K562 (cell line): ENCODE measurements at regions not wholly inside any gene's neighbourhood (a gene's known extent, or its start where the extent isn't known, plus 50 kb on each side); places are given as distances from the start of the nearest gene placed in this dataset.

Experiments
- ATAC-seq: fragments of 200-7000 bp; cut with Tn5 transposase; 3 replicates; pipeline ENCODE4 v1.9.1; 2020; ENCODE audit warnings: moderate library complexity
- BruUV-seq: library from RNA; stranded (reverse); fragments of 400-500 nt; replicated peaks from 2 replicates; lab custom pipeline; 2021; lab: Mats Ljungman, UMichigan
- CTCF ChIA-PET: fragments of 300-600 bp; formaldehyde crosslinking; extraction: SDS; loops from one replicate; lab custom pipeline; 2021; ENCODE audit warnings: low intra/inter-chr PET ratio; lab: Yijun Ruan, JAX
- POLR2A ChIA-PET: fragments of 300-600, 350-650 bp; sonication (Branson Sonifier 250); formaldehyde crosslinking; extraction: SDS; loops from one replicate; lab custom pipeline; 2021; ENCODE audit warnings: antibody characterized with exemption, inconsistent platforms; lab: Yijun Ruan, JAX
- DNase-seq, 4 experiments: peaks; one replicate each; pipeline versions ENCODE4 v3.0.0 to v3.0.0-alpha.2; 2011 to 2018; ENCODE audit warnings: low spot score in 3 of 4, mixed read lengths in 3 of 4; ENCODE audit errors: extremely low read depth in 1 of 4
- FAIRE-seq: peaks from 2 replicates; lab custom pipeline; 2011; peaks lifted over from hg19 to GRCh38; lab: Jason Lieb, UNC
- H2AFZ ChIP-seq: 2 replicates; pipeline ENCODE4 v1.6.0; 2011; ENCODE audit warnings: low read depth, low read length, control low read depth, inconsistent platforms
- H3K27ac ChIP-seq: fragments of 200-600 bp; 3 replicates; pipeline ENCODE4 v1.8.0; 2011; ENCODE audit warnings: low read depth, mild to moderate bottlenecking, control low read depth, inconsistent platforms, low read length, moderate library complexity, mixed read lengths; ENCODE audit errors: extremely low read depth
- H3K27me3 ChIP-seq, 2 experiments: fragments of 300-600 bp in 1 of 2; 2 replicates in 1 of 2; 3 replicates in 1 of 2; pipeline versions ENCODE4 v1.6.0 to v1.8.0; 2011; ENCODE audit warnings: inconsistent platforms in 2 of 2, low read length in 2 of 2, mild to moderate bottlenecking in 1 of 2, mixed read lengths in 1 of 2, moderate library complexity in 1 of 2; ENCODE audit not compliant: control insufficient read depth in 2 of 2, insufficient read depth in 2 of 2
- H3K36me3 ChIP-seq: fragments of 300-600 bp; 3 replicates; pipeline ENCODE4 v1.8.0; 2011; ENCODE audit warnings: mild to moderate bottlenecking, low read length, inconsistent platforms; ENCODE audit not compliant: control insufficient read depth, insufficient read depth
- H3K4me1 ChIP-seq, 2 experiments: fragments of 200-600 bp in 1 of 2; replicated peaks in 1 of 2; 2 replicates in 1 of 2; 3 replicates in 1 of 2; pipeline versions ENCODE4 v1.5.1 to v1.8.0; 2011; ENCODE audit warnings: inconsistent platforms in 2 of 2, low read length in 2 of 2, mild to moderate bottlenecking in 1 of 2, mixed read lengths in 1 of 2, moderate library complexity in 1 of 2; ENCODE audit not compliant: control insufficient read depth in 2 of 2, insufficient read depth in 2 of 2
- H3K4me2 ChIP-seq: 2 replicates; pipeline ENCODE4 v1.6.1; 2011; ENCODE audit warnings: low read length, control low read depth, inconsistent platforms, mixed read lengths; ENCODE audit not compliant: insufficient read depth
- H3K4me3 ChIP-seq: fragments of 200-600 bp; sonication (generic), shearing (Covaris generic); 2 replicates; pipeline ENCODE4 v1.5.1; 2016; ENCODE audit warnings: control low read depth, inconsistent platforms
- H3K79me2 ChIP-seq: fragments of 200-600 bp; 3 replicates; pipeline ENCODE4 v1.8.0; 2011; ENCODE audit warnings: low read length, inconsistent platforms; ENCODE audit not compliant: control insufficient read depth, insufficient read depth
- H3K9ac ChIP-seq, 2 experiments: 2 replicates each; pipeline versions ENCODE4 v1.6.0 to v1.6.1; 2011; ENCODE audit warnings: low read depth in 2 of 2, low read length in 2 of 2, control low read depth in 1 of 2, inconsistent platforms in 1 of 2, mild to moderate bottlenecking in 1 of 2, mixed read lengths in 1 of 2; ENCODE audit not compliant: insufficient read depth in 1 of 2
- H3K9me1 ChIP-seq: one replicate; pipeline ENCODE4 v1.6.0; 2011; ENCODE audit warnings: inconsistent platforms, mild to moderate bottlenecking, low read length, moderate library complexity; ENCODE audit not compliant: control insufficient read depth, insufficient read depth
- H3K9me3 ChIP-seq: replicated peaks from 2 replicates; pipeline ENCODE4 v1.5.1; 2011; ENCODE audit warnings: low read depth, low read length, inconsistent platforms; ENCODE audit not compliant: control insufficient read depth, insufficient read depth
- H4K20me1 ChIP-seq: replicated peaks from 2 replicates; pipeline ENCODE4 v1.6.1; 2011; ENCODE audit warnings: low read length, inconsistent platforms, mixed read lengths; ENCODE audit not compliant: control insufficient read depth, insufficient read depth
- CSDE1 ChIP-seq, 2 experiments: fragments of 450-650 bp; IDR thresholded peaks; 2 replicates each; pipeline ENCODE4 v1.6.1; 2016; ENCODE audit warnings: mild to moderate bottlenecking in 1 of 2
- MYC ChIP-seq, 2 experiments: fragments of 250-450 bp in 1 of 2; sonication (Bioruptor Pico) in 1 of 2; IDR thresholded peaks; 2 replicates each; pipeline versions ENCODE4 v1.5.1 to v1.6.1; 2012 to 2021; ENCODE audit warnings: low read depth in 2 of 2, borderline replicate concordance in 1 of 2, improper control_type of control experiment in 1 of 2, low read length in 1 of 2, mild to moderate bottlenecking in 1 of 2, moderate library complexity in 1 of 2
- PHB2 ChIP-seq: fragments of 450-650 bp; IDR thresholded peaks from 2 replicates; pipeline ENCODE4 v1.6.1; 2017; ENCODE audit warnings: low read depth
- POLR2B ChIP-seq: fragments of 450-650 bp; IDR thresholded peaks from 2 replicates; pipeline ENCODE4 v1.6.1; 2018; ENCODE audit warnings: low read depth; ENCODE audit not compliant: partially characterized antibody
- PURB ChIP-seq: sonication (generic); formaldehyde crosslinking; IDR thresholded peaks from 2 replicates; pipeline ENCODE4 v1.9.0; 2021; ENCODE audit warnings: low read depth, mild to moderate bottlenecking, missing genetic modification reagents
- SIN3B ChIP-seq: fragments of 450-650 bp; IDR thresholded peaks from 2 replicates; pipeline ENCODE4 v1.6.1; 2017; ENCODE audit warnings: low read depth, mild to moderate bottlenecking, moderate library complexity
- SLC30A9 ChIP-seq: fragments of 250-450 bp; sonication (Bioruptor Pico); IDR thresholded peaks from 2 replicates; pipeline ENCODE4 v1.8.0; 2022; ENCODE audit warnings: mild to moderate bottlenecking, moderate library complexity
- ZBED1 ChIP-seq: IDR thresholded peaks from 2 replicates; pipeline ENCODE4 v1.6.1; 2014
- ZBTB7A ChIP-seq: IDR thresholded peaks from 2 replicates; pipeline ENCODE4 v1.6.1; 2011; ENCODE audit warnings: low read depth, mild to moderate bottlenecking, low read length, moderate library complexity, borderline replicate concordance; ENCODE audit not compliant: control insufficient read depth
- ZFP1 ChIP-seq: fragments of 450-650 bp; formaldehyde crosslinking; IDR thresholded peaks from 2 replicates; pipeline ENCODE4 v1.4.0; 2020; ENCODE audit warnings: mild to moderate bottlenecking, mixed read lengths
- ZKSCAN3 ChIP-seq: fragments of 250-450 bp; sonication (Bioruptor Pico); IDR thresholded peaks from 2 replicates; pipeline ENCODE4 v1.4.0; 2020
- ZNF165 ChIP-seq: fragments of 250-450 bp; sonication (Bioruptor Pico); IDR thresholded peaks from 2 replicates; pipeline ENCODE4 v1.4.0; 2020; ENCODE audit warnings: borderline replicate concordance
- ZNF436 ChIP-seq: fragments of 250-450, 450-650 bp; sonication (Bioruptor Pico); formaldehyde crosslinking; IDR thresholded peaks from 2 replicates; pipeline ENCODE4 v1.7.0; 2020; ENCODE audit warnings: mild to moderate bottlenecking
- WGBS: fragments of 100-300 bp; shearing (Covaris generic); methylation state at CpG from one replicate; pipeline ENCODE4 v1.1.6; 2016; ENCODE audit warnings: low coverage, mixed read lengths; ENCODE audit not compliant: insufficient coverage; ENCODE audit errors: missing lambda C conversion rate; 5-methylcytosine and 5-hydroxymethylcytosine counted together
- in situ Hi-C: fragments of 300-500 bp; cut with MboI; formaldehyde crosslinking; loops from 4 replicates; pipeline ENCODE4 v1.15.0; 2018; ENCODE audit warnings: inconsistent platforms, mixed read lengths
- intact Hi-C: fragments of 100-400 bp; cut with micrococcal nuclease; formaldehyde crosslinking; loops from 2 replicates; pipeline ENCODE4 v1.14.2; 2022
- TF ChIP-seq, protein P1 (sequence below): fragments of 250-450 bp; sonication (Bioruptor Pico); IDR thresholded peaks from 2 replicates; pipeline ENCODE4 v1.5.0; 2021; ENCODE audit warnings: mild to moderate bottlenecking, borderline replicate concordance
- TF ChIP-seq, protein P2 (sequence below): fragments of 250-450 bp; sonication (Bioruptor Pico); IDR thresholded peaks from 2 replicates; pipeline ENCODE4 v1.8.0; 2022; ENCODE audit warnings: inconsistent platforms
- TF ChIP-seq, protein P3 (sequence below): sonication (generic); formaldehyde crosslinking; IDR thresholded peaks from 2 replicates; pipeline ENCODE4 v1.8.0; 2022; ENCODE audit warnings: missing genetic modification reagents, mild to moderate bottlenecking, moderate library complexity, borderline replicate concordance

DNA sequence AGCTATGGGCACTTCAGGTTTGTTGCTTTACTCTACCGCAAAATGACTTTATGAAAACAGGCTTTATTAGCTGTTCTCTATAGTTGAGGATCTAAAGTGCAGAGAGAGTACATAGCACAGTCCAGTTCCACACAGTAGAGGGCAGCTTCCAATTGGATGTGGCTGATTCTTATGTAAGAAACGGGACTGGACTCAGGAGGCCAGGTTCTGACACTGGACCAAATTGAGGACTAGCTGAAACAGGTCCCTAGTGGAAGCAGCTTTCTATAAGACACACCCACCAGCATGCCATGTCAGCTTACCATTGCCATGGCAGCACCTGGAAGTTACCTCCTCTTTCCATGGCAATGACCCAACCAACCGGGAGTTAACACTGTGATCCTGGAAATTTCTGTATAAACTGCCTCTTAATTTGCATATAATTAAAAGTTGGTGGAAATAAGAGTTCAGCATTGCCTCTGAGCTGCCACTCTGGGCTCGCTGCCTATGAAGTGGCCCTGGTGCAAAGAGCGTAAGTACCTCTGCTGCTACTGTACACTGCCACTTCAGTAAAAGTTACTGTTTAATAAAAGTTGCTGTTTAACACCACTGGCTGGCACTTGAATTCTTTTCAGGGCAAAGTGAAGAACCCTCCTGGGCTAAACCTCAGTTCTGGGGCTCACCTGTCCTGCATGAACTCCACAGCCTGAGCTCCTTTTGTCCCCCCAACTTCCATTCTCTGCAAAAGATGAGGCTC, 211.9 kb upstream of the SLC10A2 start (continued):
- TF ChIP-seq PHB2 (no peak), ZNF436 (CRISPR knock-in tag) (no peak), PURB (CRISPR knock-in tag) (no peak), SIN3B (no peak)

GRCh38 chr13:103276775-103277498, 210.7 kb upstream of the SLC10A2 start:
- FAIRE-seq: no peak
- H3K9ac ChIP-seq: no peak overlapping the region
- no TSS peak for BruUV-seq
- no peaks in the 10 kb centered on the region for H3K9me3 ChIP-seq
- H3K9me1 ChIP-seq: no peaks in the 10 kb centered on the region
- POLR2A ChIA-PET: no interaction called here
- H3K79me2 ChIP-seq: no peaks in the 10 kb centered on the region
- H3K36me3 ChIP-seq: no peaks in the 10 kb centered on the region
- no peaks in the 10 kb centered on the region for H3K27me3 ChIP-seq
- no peak overlapping the region for H3K4me2 ChIP-seq
- in situ Hi-C loops: no loop called here
- intact Hi-C loops: no loop called here
- no peak for ATAC-seq
- H3K4me3 ChIP-seq: no peak overlapping the region
- WGBS: 0% methylated on average over 8 of the region's 8 CpGs
- CTCF ChIA-PET: no interaction called here
- no peaks in the 10 kb centered on the region for H3K4me1 ChIP-seq
- H4K20me1 ChIP-seq: no peaks in the 10 kb centered on the region
- H3K27ac ChIP-seq: no peak overlapping the region
- no peak for DNase-seq
- H2AFZ ChIP-seq: no peak overlapping the region
- TF ChIP-seq ZKSCAN3 (CRISPR knock-in tag) (no peak), ZFP1 (CRISPR knock-in tag) (no peak), SLC30A9 (CRISPR knock-in tag) (no peak), ZBTB7A (no peak), ZNF165 (CRISPR knock-in tag) (no peak), MYC (IDR thresholded peaks at IDR 0.05; ENCODE audit: low read depth, low read length) (no peak), MYC (CRISPR knock-in tag; IDR thresholded peaks at IDR 0.05; ENCODE audit: borderline replicate concordance, low read depth) (no peak), POLR2B (no peak), CSDE1 (IDR thresholded peaks at IDR 0.05) (no peak), PHB2 (no peak), ZBED1 (no peak)
- TF ChIP-seq, protein P1, sequence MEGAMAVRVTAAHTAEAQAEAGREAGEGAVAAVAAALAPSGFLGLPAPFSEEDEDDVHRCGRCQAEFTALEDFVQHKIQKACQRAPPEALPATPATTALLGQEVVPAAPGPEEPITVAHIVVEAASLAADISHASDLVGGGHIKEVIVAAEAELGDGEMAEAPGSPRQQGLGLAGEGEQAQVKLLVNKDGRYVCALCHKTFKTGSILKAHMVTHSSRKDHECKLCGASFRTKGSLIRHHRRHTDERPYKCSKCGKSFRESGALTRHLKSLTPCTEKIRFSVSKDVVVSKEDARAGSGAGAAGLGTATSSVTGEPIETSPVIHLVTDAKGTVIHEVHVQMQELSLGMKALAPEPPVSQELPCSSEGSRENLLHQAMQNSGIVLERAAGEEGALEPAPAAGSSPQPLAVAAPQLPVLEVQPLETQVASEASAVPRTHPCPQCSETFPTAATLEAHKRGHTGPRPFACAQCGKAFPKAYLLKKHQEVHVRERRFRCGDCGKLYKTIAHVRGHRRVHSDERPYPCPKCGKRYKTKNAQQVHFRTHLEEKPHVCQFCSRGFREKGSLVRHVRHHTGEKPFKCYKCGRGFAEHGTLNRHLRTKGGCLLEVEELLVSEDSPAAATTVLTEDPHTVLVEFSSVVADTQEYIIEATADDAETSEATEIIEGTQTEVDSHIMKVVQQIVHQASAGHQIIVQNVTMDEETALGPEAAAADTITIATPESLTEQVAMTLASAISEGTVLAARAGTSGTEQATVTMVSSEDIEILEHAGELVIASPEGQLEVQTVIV (CRISPR knock-in tag): no peak
- TF ChIP-seq, protein P2, sequence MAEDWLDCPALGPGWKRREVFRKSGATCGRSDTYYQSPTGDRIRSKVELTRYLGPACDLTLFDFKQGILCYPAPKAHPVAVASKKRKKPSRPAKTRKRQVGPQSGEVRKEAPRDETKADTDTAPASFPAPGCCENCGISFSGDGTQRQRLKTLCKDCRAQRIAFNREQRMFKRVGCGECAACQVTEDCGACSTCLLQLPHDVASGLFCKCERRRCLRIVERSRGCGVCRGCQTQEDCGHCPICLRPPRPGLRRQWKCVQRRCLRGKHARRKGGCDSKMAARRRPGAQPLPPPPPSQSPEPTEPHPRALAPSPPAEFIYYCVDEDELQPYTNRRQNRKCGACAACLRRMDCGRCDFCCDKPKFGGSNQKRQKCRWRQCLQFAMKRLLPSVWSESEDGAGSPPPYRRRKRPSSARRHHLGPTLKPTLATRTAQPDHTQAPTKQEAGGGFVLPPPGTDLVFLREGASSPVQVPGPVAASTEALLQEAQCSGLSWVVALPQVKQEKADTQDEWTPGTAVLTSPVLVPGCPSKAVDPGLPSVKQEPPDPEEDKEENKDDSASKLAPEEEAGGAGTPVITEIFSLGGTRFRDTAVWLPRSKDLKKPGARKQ: no peak
- TF ChIP-seq, protein P3, sequence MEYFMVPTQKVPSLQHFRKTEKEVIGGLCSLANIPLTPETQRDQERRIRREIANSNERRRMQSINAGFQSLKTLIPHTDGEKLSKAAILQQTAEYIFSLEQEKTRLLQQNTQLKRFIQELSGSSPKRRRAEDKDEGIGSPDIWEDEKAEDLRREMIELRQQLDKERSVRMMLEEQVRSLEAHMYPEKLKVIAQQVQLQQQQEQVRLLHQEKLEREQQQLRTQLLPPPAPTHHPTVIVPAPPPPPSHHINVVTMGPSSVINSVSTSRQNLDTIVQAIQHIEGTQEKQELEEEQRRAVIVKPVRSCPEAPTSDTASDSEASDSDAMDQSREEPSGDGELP (CRISPR knock-in tag): no peak
